ENCODE measurements at regions not wholly inside any gene's neighbourhood (a gene's known extent, or its start where the extent isn't known, plus 50 kb on each side); places are given as distances from the start of the nearest gene placed in this dataset.
"Not testable (repeated sequence)": the region's sequence is repeated elsewhere in the genome, so short reads cannot be mapped to it uniquely, and the experiment has no call there.

DNA sequence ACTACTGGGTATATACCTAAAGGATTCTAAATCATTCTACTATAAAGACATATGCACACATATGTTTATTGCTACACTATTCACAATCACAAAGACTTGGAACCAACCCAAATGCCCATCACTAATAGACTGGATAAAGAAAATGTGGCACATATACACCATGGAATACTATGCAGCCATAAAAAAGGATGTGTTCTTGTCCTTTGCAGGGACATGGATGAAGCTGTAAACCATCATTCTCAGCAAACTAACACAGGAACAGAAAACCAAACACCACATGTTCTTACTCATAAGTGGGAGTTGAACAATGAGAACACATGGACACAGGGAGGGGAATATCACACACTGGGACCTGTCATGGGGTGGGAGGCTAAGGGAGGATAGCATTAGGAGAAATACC is 249.0 kb downstream of the SLCO4C1 start:
- DNase-seq = not testable (repeated sequence)

DNA sequence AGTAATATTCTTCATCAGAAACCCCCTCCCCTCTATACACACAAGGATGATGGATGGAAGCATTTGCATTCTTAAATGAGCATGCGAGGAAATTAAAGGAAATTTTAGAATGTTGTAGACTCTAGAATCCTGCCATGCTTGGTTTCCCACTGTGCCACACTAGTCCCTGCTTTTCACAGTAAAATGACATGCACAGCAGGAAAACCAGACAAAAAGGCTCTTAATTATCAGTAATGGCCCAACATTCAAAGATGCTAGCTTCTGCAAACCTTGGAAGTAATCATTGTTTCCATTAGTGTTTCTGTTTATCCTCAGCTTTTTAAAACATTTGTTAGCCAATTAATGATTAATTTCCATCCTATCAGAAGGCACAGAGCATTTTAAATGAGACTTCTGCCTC is 255.8 kb downstream of the SLCO4C1 start:
- no peak for DNase-seq

- no peak for DNase-seq
Observed at GRCh38 chr5:102036927-102037326, 259.2 kb downstream of the SLCO4C1 start.

GRCh38 chr5:102031711-102032110 is 264.4 kb downstream of the SLCO4C1 start:
- DNase-seq = no peak

GRCh38 chr5:102018690-102019089 is 277.4 kb downstream of the SLCO4C1 start:
- no peak for DNase-seq

GRCh38 chr5:102018279-102018678 is 277.8 kb downstream of the SLCO4C1 start:
- no peak for DNase-seq

- no peak for DNase-seq
Observed at GRCh38 chr5:102014371-102014770, 281.7 kb downstream of the SLCO4C1 start.

DNA sequence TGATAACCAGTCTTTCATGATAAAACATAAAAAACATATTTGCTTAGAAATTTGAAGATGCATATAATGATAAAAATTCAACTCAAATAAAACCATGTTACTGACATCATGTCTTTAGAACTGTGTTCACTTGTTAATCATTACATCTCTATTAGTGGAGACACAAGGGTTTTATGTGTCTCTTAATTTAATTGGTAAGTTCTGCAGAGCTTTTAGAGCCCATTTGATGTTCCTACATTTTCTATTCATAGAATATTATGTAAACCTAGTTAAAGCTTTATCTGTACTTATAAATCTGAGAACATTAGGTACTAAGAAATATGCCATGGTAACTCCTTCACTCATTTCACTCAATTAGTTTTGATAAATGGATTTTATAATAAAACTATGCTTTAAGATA is 285.4 kb downstream of the SLCO4C1 start:
- no peak for DNase-seq

- DNase-seq = no peak
Observed at GRCh38 chr5:101997235-101997634, 298.8 kb downstream of the SLCO4C1 start.

- no peak for DNase-seq
Observed at GRCh38 chr5:101995585-101995984, 300.5 kb downstream of the SLCO4C1 start.

DNA sequence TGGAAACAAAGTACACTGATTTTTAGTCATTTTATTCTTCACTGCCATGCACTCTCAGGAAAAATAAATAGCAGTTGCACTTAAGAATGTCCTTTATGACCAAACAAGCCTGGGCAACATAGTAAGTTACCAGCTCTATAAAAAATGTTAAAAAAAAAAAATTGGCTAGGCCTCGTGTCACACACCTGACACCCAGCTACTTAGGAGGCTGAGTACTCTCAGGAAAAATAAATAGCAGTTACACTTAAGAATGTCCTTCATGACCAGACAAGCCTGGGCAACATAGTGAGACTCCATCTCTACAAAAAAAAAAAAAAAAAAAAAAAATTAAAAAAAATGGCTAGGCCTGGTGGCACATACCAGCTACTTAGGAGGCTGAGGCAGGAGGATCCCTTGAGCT is 304.6 kb downstream of the SLCO4C1 start:
- no peak for DNase-seq

GRCh38 chr5:101989659-101990058 is 306.4 kb downstream of the SLCO4C1 start:
- DNase-seq = no peak

GRCh38 chr5:101977729-101978345 is 318.2 kb downstream of the SLCO4C1 start:
- DNase-seq = no peak

GRCh38 chr5:101976933-101977332 is 319.2 kb downstream of the SLCO4C1 start:
- DNase-seq = no peak

- no peak for DNase-seq
Observed at GRCh38 chr5:101969742-101970141, 326.3 kb downstream of the SLCO4C1 start.

GRCh38 chr5:101966476-101966875 is 329.6 kb downstream of the SLCO4C1 start:
- DNase-seq = no peak

GRCh38 chr5:101955891-101956290 is 340.2 kb downstream of the SLCO4C1 start:
- DNase-seq = no peak

GRCh38 chr5:101950019-101950418 is 346.1 kb downstream of the SLCO4C1 start:
- DNase-seq = no peak

DNA sequence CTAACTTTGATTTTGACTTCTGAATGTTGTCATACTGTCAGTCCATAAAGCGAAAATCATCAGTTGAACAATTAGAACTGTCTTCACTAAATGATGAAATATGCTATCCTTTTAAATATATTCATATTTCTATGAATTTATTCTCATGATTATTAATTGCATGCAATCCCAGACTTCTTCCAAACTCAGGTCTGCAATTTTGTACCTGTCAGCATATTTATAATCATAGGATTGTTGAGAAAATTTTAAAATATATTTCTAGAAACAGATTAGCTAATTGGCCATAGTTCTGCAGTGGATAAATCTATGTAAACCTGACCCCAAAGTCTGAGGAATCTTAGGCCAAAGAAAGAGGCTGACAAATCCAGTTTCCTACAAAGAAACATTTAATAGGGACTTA is 347.5 kb downstream of the SLCO4C1 start:
- DNase-seq = no peak

GRCh38 chr5:101943784-101944183 is 352.3 kb downstream of the SLCO4C1 start:
- DNase-seq = no peak

- DNase-seq = no peak
Observed at GRCh38 chr5:101942321-101942882, 353.7 kb downstream of the SLCO4C1 start.

- DNase-seq = no peak
Observed at GRCh38 chr5:101937041-101937440, 359.0 kb downstream of the SLCO4C1 start.

- DNase-seq = no peak
Observed at GRCh38 chr5:101935086-101935485, 361.0 kb downstream of the SLCO4C1 start.

DNA sequence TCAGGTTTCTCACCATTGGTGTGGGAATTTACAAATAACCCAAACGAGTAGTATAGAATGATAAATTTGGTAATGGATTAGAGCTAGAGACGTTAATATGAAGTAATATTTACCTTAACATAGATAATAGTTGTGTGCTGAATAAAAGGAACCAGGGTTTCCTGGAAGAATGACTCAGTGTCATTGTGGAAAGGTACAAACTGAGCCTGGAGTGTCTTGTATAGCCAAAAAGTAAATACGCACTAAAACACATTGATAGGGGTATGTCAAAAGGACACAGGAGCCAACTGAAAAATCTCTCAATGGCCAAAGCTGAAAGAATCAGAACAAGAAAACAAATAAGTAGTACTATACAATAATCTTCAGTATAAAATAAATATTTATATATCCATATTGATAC is 363.5 kb downstream of the SLCO4C1 start:
- DNase-seq = no peak

DNA sequence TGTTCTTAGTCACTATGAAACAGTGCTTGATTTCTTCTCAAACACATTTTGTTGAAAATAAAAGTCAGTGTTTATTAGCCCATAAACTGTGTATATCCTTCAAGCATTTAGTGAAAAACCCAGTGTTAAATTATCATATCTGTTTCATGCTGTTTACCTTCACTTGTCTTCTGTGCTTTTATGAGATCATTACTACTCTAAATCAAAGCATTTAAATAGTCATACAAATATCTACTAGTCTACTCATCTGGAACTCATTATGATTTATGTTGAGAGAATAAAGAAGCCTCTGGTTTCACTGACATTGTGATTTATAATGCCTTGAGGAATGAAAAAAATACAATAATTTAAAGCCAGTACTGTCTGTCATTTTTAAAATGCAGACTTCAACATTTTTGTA is 366.5 kb downstream of the SLCO4C1 start:
- DNase-seq = no peak
